AG09309 (cell line): ENCODE measurements at regions not wholly inside any gene's neighbourhood (a gene's known extent, or its start where the extent isn't known, plus 50 kb on each side); places are given as distances from the start of the nearest gene placed in this dataset.
"Not testable (repeated sequence)": the region's sequence is repeated elsewhere in the genome, so short reads cannot be mapped to it uniquely, and the experiment has no call there.

Experiments used
- DNase-seq: peaks from one replicate; pipeline ENCODE4 v3.0.0-alpha.2; 2010; ENCODE audit warnings: low read depth
- H3K4me3 ChIP-seq: 2 replicates; pipeline ENCODE4 v1.5.1; 2011; ENCODE audit warnings: mild to moderate bottlenecking, low read depth, low read length, moderate library complexity; ENCODE audit not compliant: control insufficient read depth
- TF ChIP-seq, protein P1 (sequence below): IDR thresholded peaks from 2 replicates; pipeline ENCODE4 v1.5.1; 2011; ENCODE audit warnings: mild to moderate bottlenecking, low read depth, low read length, inconsistent platforms; ENCODE audit not compliant: insufficient read depth, control insufficient read depth; ENCODE audit errors: missing control alignments

DNA sequence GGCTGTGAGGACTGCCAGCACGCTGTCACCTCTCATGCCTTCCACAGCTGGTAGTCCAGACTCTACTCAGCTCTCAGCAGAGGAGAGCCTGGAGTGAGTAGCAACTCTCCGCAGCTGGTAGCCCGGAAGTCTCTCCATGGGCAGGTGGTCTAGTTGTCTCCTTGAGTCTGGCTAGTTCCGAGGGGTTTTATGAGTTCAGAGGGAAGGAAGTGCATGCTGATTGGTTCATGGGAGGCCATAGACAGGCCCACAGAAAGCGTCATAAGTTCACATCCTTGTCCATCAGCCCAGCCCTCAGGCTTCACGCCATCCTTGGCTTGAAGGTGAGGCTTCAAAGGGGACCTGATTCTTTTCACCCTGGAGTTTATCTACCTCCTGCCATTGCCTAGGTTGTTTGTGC is 2662.4 kb upstream of the PCDH20 start:
- TF ChIP-seq, protein P1, sequence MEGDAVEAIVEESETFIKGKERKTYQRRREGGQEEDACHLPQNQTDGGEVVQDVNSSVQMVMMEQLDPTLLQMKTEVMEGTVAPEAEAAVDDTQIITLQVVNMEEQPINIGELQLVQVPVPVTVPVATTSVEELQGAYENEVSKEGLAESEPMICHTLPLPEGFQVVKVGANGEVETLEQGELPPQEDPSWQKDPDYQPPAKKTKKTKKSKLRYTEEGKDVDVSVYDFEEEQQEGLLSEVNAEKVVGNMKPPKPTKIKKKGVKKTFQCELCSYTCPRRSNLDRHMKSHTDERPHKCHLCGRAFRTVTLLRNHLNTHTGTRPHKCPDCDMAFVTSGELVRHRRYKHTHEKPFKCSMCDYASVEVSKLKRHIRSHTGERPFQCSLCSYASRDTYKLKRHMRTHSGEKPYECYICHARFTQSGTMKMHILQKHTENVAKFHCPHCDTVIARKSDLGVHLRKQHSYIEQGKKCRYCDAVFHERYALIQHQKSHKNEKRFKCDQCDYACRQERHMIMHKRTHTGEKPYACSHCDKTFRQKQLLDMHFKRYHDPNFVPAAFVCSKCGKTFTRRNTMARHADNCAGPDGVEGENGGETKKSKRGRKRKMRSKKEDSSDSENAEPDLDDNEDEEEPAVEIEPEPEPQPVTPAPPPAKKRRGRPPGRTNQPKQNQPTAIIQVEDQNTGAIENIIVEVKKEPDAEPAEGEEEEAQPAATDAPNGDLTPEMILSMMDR: no peak
- DNase-seq: no peak
- no peak overlapping the region for H3K4me3 ChIP-seq

DNA sequence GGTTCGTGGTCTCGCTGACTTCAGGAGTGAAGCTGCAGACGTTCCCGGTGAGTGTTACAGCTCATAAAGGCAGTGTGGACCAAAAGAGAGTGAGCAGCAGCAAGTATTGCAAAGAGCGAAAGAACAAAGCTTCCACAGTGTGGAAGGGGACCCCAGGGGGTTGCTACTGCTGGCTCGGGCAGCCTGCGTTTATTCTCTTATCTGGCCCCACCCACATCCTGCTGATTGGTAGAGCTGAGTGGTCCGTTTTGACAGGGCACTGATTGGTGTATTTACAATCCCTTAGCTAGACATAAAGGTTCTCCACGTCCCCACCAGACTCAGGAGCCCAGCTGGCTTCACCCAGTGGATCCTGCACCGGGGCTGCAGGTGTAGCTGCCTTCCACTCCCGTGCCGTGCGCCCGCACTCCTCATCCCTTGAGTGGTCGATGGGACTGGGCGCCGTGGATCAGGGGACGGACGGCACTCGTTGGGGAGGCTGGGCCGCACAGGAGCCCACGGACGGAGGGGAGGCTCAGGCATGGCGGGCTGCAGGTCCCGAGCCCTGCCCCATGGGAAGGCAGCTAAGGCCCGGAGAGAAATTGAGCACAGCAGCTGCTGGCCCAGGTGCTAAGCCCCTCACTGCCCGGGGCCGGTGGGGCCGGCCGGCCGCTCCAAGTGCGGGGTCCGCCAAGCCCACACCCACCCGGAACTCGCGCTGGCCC is 2661.6 kb upstream of the PCDH20 start:
- not testable (repeated sequence) for DNase-seq, H3K4me3 ChIP-seq

DNA sequence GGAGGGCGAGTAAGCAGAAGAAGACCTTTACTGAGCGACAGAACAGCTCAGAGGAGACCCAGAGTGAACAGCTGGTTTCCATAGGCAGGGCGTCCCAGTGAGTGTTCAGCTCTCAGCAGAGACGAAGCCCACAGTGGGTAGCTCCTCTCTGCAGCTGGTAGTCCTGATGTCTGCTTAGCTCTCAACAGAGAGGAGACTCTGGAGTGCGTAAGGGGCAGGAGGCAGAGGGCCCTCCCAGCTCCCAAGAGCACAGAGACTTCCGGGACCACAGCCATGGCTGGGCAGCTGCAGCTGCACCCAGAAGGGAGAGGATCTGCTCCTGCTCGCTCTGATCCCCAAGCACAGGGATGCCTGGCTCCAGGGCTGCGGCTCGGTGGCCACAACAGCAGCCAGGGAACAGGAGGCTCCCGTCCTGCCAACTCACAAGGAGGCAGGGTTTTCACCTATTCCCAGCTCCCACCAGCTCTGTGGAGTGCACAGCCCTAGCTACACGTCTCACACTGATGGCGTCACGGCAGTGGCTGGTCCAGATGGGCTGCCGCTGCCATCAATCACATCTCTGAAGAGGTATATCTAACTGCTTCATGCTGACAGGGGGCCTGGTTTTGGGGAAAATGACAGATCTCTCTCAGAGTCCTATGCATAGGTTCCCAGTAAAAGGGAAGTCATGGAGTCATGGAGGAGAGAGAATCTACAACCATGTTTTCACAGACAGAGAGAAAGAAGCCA is 2660.1 kb upstream of the PCDH20 start:
- no peak for DNase-seq
- no peak overlapping the region for H3K4me3 ChIP-seq
- TF ChIP-seq, protein P1: no peak

DNA sequence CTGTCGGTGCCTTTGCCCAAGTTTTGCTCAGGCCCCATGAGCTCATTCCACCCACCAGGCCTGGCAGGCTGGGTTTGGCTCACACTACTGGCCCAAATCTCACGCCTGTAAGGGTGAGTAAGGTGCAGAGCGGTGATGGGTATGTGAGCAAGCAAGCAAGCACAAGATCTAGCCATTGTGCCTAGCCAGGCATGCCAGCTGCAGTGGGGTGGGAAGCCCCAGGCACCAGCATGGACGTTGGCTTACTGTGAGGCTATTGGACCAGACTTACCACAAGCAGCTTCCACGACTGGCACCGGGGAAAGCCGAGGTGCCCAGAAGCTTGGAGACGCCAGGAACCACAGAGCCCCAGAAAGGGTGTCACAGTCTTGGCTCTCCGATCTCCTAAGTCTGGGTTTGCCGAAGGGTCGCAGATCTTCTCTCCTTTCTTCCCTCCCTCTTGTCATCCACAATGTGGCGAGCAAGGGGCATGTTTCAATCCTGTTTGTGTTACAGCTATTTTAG is 2659.4 kb upstream of the PCDH20 start:
- no peak for DNase-seq
- TF ChIP-seq, protein P1: no peak
- no peak overlapping the region for H3K4me3 ChIP-seq

DNA sequence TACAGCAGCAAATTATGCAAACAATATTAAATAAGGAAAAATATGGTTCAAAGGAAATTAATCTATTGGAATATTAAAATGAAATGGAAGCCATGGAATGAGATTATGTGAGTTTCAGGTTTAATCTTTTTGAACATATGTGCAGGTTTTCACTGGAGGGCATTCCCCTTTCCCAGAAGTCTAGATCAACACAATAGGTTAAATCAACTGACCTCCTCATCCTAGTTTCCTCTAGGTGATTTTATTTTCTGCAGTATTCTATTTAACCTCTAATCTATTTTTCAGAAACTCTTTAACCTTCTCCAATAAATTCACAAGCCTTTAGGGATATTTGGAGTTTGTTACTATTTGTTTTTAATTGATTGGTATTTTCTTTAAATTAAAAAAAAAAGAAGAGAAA is 2657.6 kb upstream of the PCDH20 start:
- TF ChIP-seq, protein P1: no peak
- DNase-seq: no peak
- H3K4me3 ChIP-seq: no peak overlapping the region

GRCh38 chr13:64071352-64071751 is 2655.7 kb upstream of the PCDH20 start:
- TF ChIP-seq, protein P1: no peak
- DNase-seq: no peak
- H3K4me3 ChIP-seq: no peak overlapping the region

- TF ChIP-seq, protein P1: no peak
- no peak overlapping the region for H3K4me3 ChIP-seq
- no peak for DNase-seq
These were observed 2654.2 kb upstream of the PCDH20 start for GRCh38 chr13:64069892-64070291.
